ENCODE measurements at regions not wholly inside any gene's neighbourhood (a gene's known extent, or its start where the extent isn't known, plus 50 kb on each side); places are given as distances from the start of the nearest gene placed in this dataset.

DNA sequence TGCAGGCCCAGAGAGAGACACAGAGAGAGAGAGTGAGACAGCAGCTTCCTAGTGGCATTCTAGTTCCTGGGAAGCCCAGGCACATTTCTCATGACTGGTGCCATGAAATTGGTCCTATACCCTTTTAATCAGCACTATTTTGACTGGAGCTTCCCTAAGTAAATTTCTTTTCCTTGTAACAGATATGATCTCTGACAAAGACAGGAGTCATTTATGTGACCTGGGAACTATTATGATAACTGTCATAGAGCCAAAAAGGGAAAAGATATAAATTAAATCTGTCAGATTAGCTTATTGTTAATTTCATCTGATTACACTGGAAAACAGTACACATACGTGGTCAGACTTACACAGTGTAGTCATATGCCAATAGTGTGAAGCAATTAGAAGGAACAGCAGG, 161.3 kb upstream of the HNRNPA3 start:
- no peaks in the 10 kb centered on the region for H3K27me3 ChIP-seq
- TF ChIP-seq CTCF (IDR thresholded peaks at IDR 0.05): no peak
- no peaks in the 10 kb centered on the region for H3K9me3 ChIP-seq
- no peaks in the 10 kb centered on the region for H3K4me1 ChIP-seq
- intact Hi-C loops (cut with DNase I): no loop called here
- ATAC-seq: no peak
- DNase-seq: no peak
- no peaks in the 10 kb centered on the region for H3K36me3 ChIP-seq
- no peak overlapping the region for H3K4me3 ChIP-seq
- no peak overlapping the region for H3K27ac ChIP-seq

DNA sequence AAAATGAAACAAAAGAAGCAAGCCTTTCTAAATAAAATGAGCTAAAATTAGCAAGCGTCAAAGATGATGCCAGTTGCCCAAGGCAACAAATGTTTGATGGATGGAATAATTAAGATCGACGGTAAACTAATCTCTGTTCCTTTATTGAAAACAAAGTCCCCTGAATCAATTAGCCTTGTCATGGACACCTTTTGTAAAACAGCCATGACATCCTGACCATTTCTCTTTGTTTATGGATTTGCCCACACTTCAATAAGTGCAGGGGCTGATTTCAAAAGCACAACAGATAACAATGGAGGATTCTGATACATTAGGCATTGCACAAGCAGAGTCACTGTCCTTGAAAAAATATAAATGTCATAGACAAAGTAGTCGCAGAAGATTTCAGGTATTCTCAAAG, 160.1 kb upstream of the HNRNPA3 start:
- Histone ChIP-seq H3K4me3 (no peak overlapping the region), H3K36me3 (no peaks in the 10 kb centered on the region), H3K9me3 (no peaks in the 10 kb centered on the region), H3K27me3 (no peaks in the 10 kb centered on the region), H3K27ac (no peak overlapping the region), H3K4me1 (no peaks in the 10 kb centered on the region)
- intact Hi-C loops (cut with DNase I): no loop called here
- ATAC-seq (no peak), DNase-seq (no peak)
- TF ChIP-seq CTCF (IDR thresholded peaks at IDR 0.05): no peak

DNA sequence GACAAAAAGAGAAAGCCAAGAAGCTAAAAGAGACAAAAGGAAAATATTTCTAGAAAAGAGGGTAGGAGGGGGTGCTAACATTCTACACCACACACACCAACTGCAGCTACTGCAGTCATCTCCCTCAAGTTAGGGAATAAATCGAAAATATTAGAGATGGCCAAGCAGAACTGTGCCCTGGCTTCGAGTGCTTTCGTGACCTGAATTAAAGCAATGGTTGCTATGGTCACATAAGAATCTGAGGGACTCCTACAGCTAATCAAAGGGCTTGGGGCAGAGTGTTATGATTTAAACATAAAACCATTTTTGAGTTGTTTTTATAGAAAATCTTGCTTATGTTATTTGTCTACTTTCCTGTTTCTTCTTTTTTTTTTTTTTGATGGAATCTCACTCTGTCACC, 159.6 kb upstream of the HNRNPA3 start:
- TF ChIP-seq CTCF (IDR thresholded peaks at IDR 0.05): no peak
- Histone ChIP-seq H3K27ac (peak overlapping the region; percentile 47), H3K4me1 (no peaks in the 10 kb centered on the region), H3K4me3 (no peak overlapping the region), H3K27me3 (no peaks in the 10 kb centered on the region), H3K9me3 (no peaks in the 10 kb centered on the region), H3K36me3 (no peaks in the 10 kb centered on the region)
- intact Hi-C loops (cut with DNase I): no loop called here
- ATAC-seq: no peak
- no peak for DNase-seq

DNA sequence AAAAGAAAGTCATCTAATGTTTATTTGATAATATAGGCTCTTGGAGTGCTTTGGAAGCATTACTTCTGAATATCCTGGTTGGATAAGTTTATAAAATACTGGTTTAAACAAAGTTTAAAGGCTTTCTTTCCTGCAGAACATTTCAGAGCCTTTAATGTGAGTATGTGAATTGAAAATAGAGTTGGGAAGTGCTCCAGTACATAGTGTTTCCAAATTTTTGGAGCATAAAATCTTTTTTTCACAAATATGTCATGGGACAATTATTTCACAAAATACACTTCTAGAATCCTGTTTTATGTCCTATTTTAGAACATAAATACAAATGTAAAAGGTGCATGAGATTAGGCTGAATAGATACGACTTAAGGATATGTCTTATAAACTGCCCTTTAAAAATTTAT, 158.9 kb upstream of the HNRNPA3 start:
- Histone ChIP-seq H3K27me3 (no peaks in the 10 kb centered on the region), H3K4me3 (no peak overlapping the region), H3K9me3 (no peaks in the 10 kb centered on the region), H3K36me3 (no peaks in the 10 kb centered on the region), H3K4me1 (no peaks in the 10 kb centered on the region), H3K27ac (no peak overlapping the region)
- DNase-seq (no peak), ATAC-seq (no peak)
- no peak for TF ChIP-seq CTCF (IDR thresholded peaks at IDR 0.05)
- intact Hi-C loops (cut with DNase I): no loop called here

DNA sequence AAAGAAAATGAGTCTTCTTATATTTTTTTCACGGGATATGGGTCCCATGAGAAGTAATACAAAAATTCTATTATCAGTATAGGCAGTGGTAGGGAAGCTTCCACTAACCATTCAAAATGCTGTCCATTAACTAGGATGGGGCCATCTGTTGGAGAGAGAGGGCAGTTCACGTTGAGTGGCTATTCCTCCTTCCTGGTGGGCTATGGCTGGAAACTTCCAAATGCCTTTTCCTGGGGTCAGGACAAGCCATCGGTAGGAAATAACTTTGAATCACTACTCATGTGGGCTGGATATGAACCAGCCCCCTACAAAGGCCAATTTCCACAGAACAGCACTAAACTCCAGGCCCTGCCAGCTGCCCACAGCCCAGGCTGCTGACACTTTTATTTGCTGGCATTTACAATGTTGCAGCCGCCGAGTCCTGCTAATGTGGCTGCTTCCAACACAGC, 156.1 kb upstream of the HNRNPA3 start:
- intact Hi-C loops (cut with DNase I): no loop called here
- no peaks in the 10 kb centered on the region for H3K27me3 ChIP-seq
- H3K4me1 ChIP-seq: no peaks in the 10 kb centered on the region
- no peaks in the 10 kb centered on the region for H3K9me3 ChIP-seq
- no peak overlapping the region for H3K27ac ChIP-seq
- no peaks in the 10 kb centered on the region for H3K36me3 ChIP-seq
- peak; percentile 8 for TF ChIP-seq CTCF (IDR thresholded peaks at IDR 0.05)
- no peak overlapping the region for H3K4me3 ChIP-seq
- ATAC-seq: peak; percentile 61
- no peak for DNase-seq

GRCh38 chr2:177058747-177059146, 153.8 kb upstream of the HNRNPA3 start:
- DNase-seq: no peak
- ATAC-seq: no peak
- H3K4me1 ChIP-seq: no peaks in the 10 kb centered on the region
- TF ChIP-seq CTCF (IDR thresholded peaks at IDR 0.05): no peak
- H3K9me3 ChIP-seq: no peaks in the 10 kb centered on the region
- no peak overlapping the region for H3K4me3 ChIP-seq
- H3K27ac ChIP-seq: no peak overlapping the region
- no peaks in the 10 kb centered on the region for H3K27me3 ChIP-seq
- H3K36me3 ChIP-seq: no peaks in the 10 kb centered on the region
- intact Hi-C loops (cut with DNase I): no loop called here

Data from upper lobe of right lung (tissue), 1 donor.